GM12878 (cell line): ENCODE measurements at regions not wholly inside any gene's neighbourhood (a gene's known extent, or its start where the extent isn't known, plus 50 kb on each side); places are given as distances from the start of the nearest gene placed in this dataset.

ENCODE experiments used
- ATAC-seq: fragments of 200-7000 bp; cut with Tn5 transposase; 3 replicates; pipeline ENCODE4 v1.9.1; 2020; ENCODE audit warnings: mild to moderate bottlenecking, moderate library complexity
- BruUV-seq: library from RNA; stranded (reverse); fragments of 400-500 nt; replicated peaks from 2 replicates; lab custom pipeline; 2021; lab: Mats Ljungman, UMichigan
- CTCF ChIA-PET: fragments of 300-600 bp; sonication (Branson Sonifier 250); formaldehyde crosslinking; extraction: SDS; loops from one replicate; lab custom pipeline; 2021; ENCODE audit warnings: inconsistent platforms; lab: Yijun Ruan, JAX
- POLR2A ChIA-PET: fragments of 350-600 bp; formaldehyde crosslinking; extraction: SDS; loops from one replicate; lab custom pipeline; 2021; ENCODE audit warnings: inconsistent platforms; lab: Charles Lee
- RAD21 ChIA-PET: fragments of 300-600 bp; sonication (Branson Sonifier 250); formaldehyde crosslinking; loops from one replicate; lab custom pipeline; 2023; ENCODE audit warnings: antibody characterized with exemption; ENCODE audit not compliant: unreplicated experiment; lab: Charles Lee
- SMC1A ChIA-PET: fragments of 300-600 bp; sonication (Branson Sonifier 250); formaldehyde crosslinking; loops from one replicate; lab custom pipeline; 2023; ENCODE audit not compliant: unreplicated experiment, uncharacterized antibody; lab: Charles Lee
- DNase-seq: peaks from one replicate; pipeline ENCODE4 v3.0.0-alpha.2; 2011; ENCODE audit warnings: low read depth, low spot score
- FAIRE-seq: peaks from 3 replicates; lab custom pipeline; 2011; peaks lifted over from hg19 to GRCh38; lab: Jason Lieb, UNC
- H2AFZ ChIP-seq: 2 replicates; pipeline ENCODE4 v1.6.0; 2011; ENCODE audit warnings: low read depth, low read length, control low read depth; ENCODE audit not compliant: control insufficient read depth
- H3K27ac ChIP-seq: 2 replicates; pipeline ENCODE4 v1.5.1; 2011; ENCODE audit warnings: control low read depth; ENCODE audit not compliant: control insufficient read depth, insufficient read depth
- H3K27me3 ChIP-seq, 2 experiments: replicated peaks in 1 of 2; 2 replicates each; pipeline versions ENCODE4 v1.6.0 to v1.6.1; 2011; ENCODE audit warnings: low read length in 1 of 2; ENCODE audit not compliant: control insufficient read depth in 2 of 2, insufficient read depth in 2 of 2
- H3K36me3 ChIP-seq, 2 experiments: 2 replicates each; pipeline ENCODE4 v1.5.1; 2011; ENCODE audit warnings: low read length in 1 of 2; ENCODE audit not compliant: control insufficient read depth in 2 of 2, insufficient read depth in 2 of 2
- H3K4me1 ChIP-seq: 2 replicates; pipeline ENCODE4 v1.6.1; 2011; ENCODE audit warnings: mild to moderate bottlenecking, low read length, moderate library complexity, mixed read lengths; ENCODE audit not compliant: control insufficient read depth, insufficient read depth
- H3K4me2 ChIP-seq: 2 replicates; pipeline ENCODE4 v1.6.0; 2011; ENCODE audit warnings: control low read depth; ENCODE audit not compliant: control insufficient read depth, insufficient read depth
- H3K4me3 ChIP-seq: fragments of 200-600 bp; sonication (generic); 2 replicates; pipeline ENCODE4 v1.5.1; 2016
- H3K79me2 ChIP-seq: 2 replicates; pipeline ENCODE4 v1.6.0; 2011; ENCODE audit warnings: low read length; ENCODE audit not compliant: control insufficient read depth, insufficient read depth
- H3K9ac ChIP-seq: 2 replicates; pipeline ENCODE4 v1.8.0; 2011; ENCODE audit warnings: low read length, control low read depth, mixed read lengths; ENCODE audit not compliant: control insufficient read depth, insufficient read depth
- H3K9me3 ChIP-seq: replicated peaks from 3 replicates; pipeline ENCODE4 v1.5.1; 2011; ENCODE audit warnings: mild to moderate bottlenecking, low read length; ENCODE audit not compliant: control insufficient read depth, insufficient read depth
- H4K20me1 ChIP-seq: 2 replicates; pipeline ENCODE4 v1.6.0; 2011; ENCODE audit not compliant: control insufficient read depth, insufficient read depth
- EP300 ChIP-seq, 2 experiments: fragments of 150-350 bp in 1 of 2; IDR thresholded peaks; 2 replicates each; pipeline ENCODE4 v1.6.1; 2011 to 2012; ENCODE audit warnings: low read depth in 2 of 2, low read length in 2 of 2, borderline replicate concordance in 1 of 2, improper control_type of control experiment in 1 of 2, inconsistent platforms in 1 of 2; ENCODE audit not compliant: control insufficient read depth in 1 of 2
- FOS ChIP-seq: IDR thresholded peaks from 3 replicates; pipeline ENCODE4 v1.6.1; 2011; ENCODE audit warnings: borderline replicate concordance; ENCODE audit not compliant: insufficient read length; ENCODE audit errors: extremely low read depth
- FOXK2 ChIP-seq: fragments of 450-650 bp; IDR thresholded peaks from 2 replicates; pipeline ENCODE4 v1.6.1; 2017; ENCODE audit warnings: mild to moderate bottlenecking, moderate library complexity
- MTA2 ChIP-seq: fragments of 450-650 bp; IDR thresholded peaks from 2 replicates; pipeline ENCODE4 v1.6.1; 2016; ENCODE audit warnings: low read depth, mild to moderate bottlenecking, moderate library complexity
- MTA3 ChIP-seq: IDR thresholded peaks from 2 replicates; pipeline ENCODE4 v1.6.1; 2012; ENCODE audit warnings: low read length, inconsistent platforms, borderline replicate concordance
- NFIC ChIP-seq: IDR thresholded peaks from 2 replicates; pipeline ENCODE4 v1.6.1; 2012; ENCODE audit warnings: low read depth, mild to moderate bottlenecking, inconsistent platforms, low read length, moderate library complexity
- RBBP5 ChIP-seq: fragments of 200-600 bp; sonication (generic); conservative IDR thresholded peaks from 2 replicates; pipeline ENCODE4 v1.6.1; 2016
- SP1 ChIP-seq: IDR thresholded peaks from one replicate; pipeline ENCODE4 v1.6.1; 2011; ENCODE audit warnings: low read depth, low read length
- SRF ChIP-seq, 2 experiments: IDR thresholded peaks; 2 replicates each; pipeline ENCODE4 v1.6.1; 2011; ENCODE audit warnings: low read depth in 2 of 2, low read length in 2 of 2, mild to moderate bottlenecking in 1 of 2, moderate library complexity in 1 of 2
- TARDBP ChIP-seq: IDR thresholded peaks from 2 replicates; pipeline ENCODE4 v1.6.1; 2016; ENCODE audit warnings: borderline replicate concordance
- TCF12 ChIP-seq: IDR thresholded peaks from 2 replicates; pipeline ENCODE4 v1.6.1; 2011; ENCODE audit warnings: low read depth, mild to moderate bottlenecking, low read length
- TCF3 ChIP-seq: IDR thresholded peaks from 2 replicates; pipeline ENCODE4 v1.6.1; 2012; ENCODE audit warnings: low read depth, mild to moderate bottlenecking, low read length, borderline replicate concordance; ENCODE audit not compliant: insufficient read depth
- YY1 ChIP-seq: IDR thresholded peaks from 2 replicates; pipeline ENCODE4 v1.6.1; 2011; ENCODE audit warnings: low read depth, mild to moderate bottlenecking, low read length
- WGBS: methylation state at CpG from one replicate; pipeline ENCODE4 v1.1.6; 2016; ENCODE audit warnings: low lambda C conversion rate; ENCODE audit not compliant: insufficient replicate concordance, insufficient coverage; ENCODE audit errors: missing lambda C conversion rate; 5-methylcytosine and 5-hydroxymethylcytosine counted together
- in situ Hi-C: fragments of 300-500 bp; cut with MboI; formaldehyde crosslinking; loops from 9 replicates; pipeline ENCODE4 v1.14.3; 2018; ENCODE audit warnings: mixed read lengths
- intact Hi-C: fragments of 100-400 bp; cut with micrococcal nuclease; formaldehyde crosslinking; loops from one replicate; pipeline ENCODE4 v1.14.2; 2022; ENCODE audit not compliant: unreplicated experiment
- TF ChIP-seq, protein P1 (sequence below): fragments of 450-650 bp; IDR thresholded peaks from 2 replicates; pipeline ENCODE4 v1.6.1; 2018; ENCODE audit warnings: borderline replicate concordance, mild to moderate bottlenecking; ENCODE audit not compliant: partially characterized antibody
- TF ChIP-seq, protein P2 (sequence below): fragments of 450-650 bp; formaldehyde crosslinking; IDR thresholded peaks from 2 replicates; pipeline ENCODE4 v1.4.0; 2022; ENCODE audit warnings: mild to moderate bottlenecking, moderate library complexity
- TF ChIP-seq, protein P3 (sequence below): fragments of 450-650 bp; IDR thresholded peaks from 2 replicates; pipeline ENCODE4 v1.6.1; 2017; ENCODE audit warnings: mild to moderate bottlenecking, moderate library complexity

DNA sequence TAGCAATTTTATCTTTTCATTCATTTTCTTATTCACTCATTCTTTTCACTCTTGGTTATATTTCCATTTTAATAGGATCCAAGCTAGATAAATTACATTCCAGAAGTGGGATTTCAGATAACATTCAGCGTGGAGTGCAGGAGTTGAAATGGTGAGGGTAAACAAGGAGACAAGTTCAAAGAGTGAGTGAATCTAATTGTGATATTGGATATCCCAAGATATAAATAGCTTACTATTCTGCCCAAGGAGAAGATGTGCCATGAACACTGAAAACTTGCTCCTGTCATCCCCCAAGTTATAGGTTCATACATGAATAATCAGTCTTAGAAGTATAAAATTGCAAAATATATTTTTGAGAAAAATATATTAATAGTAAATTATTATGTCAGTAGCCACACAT lies 459.3 kb downstream of the CETN3 start:
- Histone ChIP-seq H3K4me2 (no peak overlapping the region), H3K36me3 (no peaks in the 10 kb centered on the region), H3K9ac (no peak overlapping the region), H3K27me3 (no peaks in the 10 kb centered on the region), H3K79me2 (no peaks in the 10 kb centered on the region), H4K20me1 (no peaks in the 10 kb centered on the region), H2AFZ (no peak overlapping the region), H3K9me3 (no peaks in the 10 kb centered on the region; the same call in 2 of the 3 replicates), H3K27ac (no peak overlapping the region), H3K4me3 (no peak overlapping the region), H3K4me1 (no peaks in the 10 kb centered on the region)
- FAIRE-seq (no peak), ATAC-seq (no peak), DNase-seq (no peak)
- ChIA-PET CTCF (no interaction called here), RAD21 (no interaction called here), POLR2A (interaction anchor here (0.7 kb wide), 1 partner anchor 8 kb away, joined by 3 read pairs; no protein-coding TSS in a partner anchor), SMC1A (no interaction called here)
- no TSS peak for BruUV-seq
- 100% methylated on average over 1 of the region's 1 CpG for WGBS
- in situ Hi-C loops = no loop called here
- intact Hi-C loops = no loop called here
- TF ChIP-seq SRF (IDR thresholded peaks at IDR 0.05; ENCODE audit: low read depth in 2 of 2, low read length in 2 of 2) = no peak
- no peak for TF ChIP-seq MTA2
- TF ChIP-seq TCF3 = no peak
- no peak for TF ChIP-seq FOS
- TF ChIP-seq NFIC = no peak
- TF ChIP-seq, protein P1, sequence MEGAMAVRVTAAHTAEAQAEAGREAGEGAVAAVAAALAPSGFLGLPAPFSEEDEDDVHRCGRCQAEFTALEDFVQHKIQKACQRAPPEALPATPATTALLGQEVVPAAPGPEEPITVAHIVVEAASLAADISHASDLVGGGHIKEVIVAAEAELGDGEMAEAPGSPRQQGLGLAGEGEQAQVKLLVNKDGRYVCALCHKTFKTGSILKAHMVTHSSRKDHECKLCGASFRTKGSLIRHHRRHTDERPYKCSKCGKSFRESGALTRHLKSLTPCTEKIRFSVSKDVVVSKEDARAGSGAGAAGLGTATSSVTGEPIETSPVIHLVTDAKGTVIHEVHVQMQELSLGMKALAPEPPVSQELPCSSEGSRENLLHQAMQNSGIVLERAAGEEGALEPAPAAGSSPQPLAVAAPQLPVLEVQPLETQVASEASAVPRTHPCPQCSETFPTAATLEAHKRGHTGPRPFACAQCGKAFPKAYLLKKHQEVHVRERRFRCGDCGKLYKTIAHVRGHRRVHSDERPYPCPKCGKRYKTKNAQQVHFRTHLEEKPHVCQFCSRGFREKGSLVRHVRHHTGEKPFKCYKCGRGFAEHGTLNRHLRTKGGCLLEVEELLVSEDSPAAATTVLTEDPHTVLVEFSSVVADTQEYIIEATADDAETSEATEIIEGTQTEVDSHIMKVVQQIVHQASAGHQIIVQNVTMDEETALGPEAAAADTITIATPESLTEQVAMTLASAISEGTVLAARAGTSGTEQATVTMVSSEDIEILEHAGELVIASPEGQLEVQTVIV = no peak
- TF ChIP-seq TCF12 = no peak
- TF ChIP-seq RBBP5 = no peak
- no peak for TF ChIP-seq MTA3
- no peak for TF ChIP-seq FOXK2
- TF ChIP-seq, protein P2, sequence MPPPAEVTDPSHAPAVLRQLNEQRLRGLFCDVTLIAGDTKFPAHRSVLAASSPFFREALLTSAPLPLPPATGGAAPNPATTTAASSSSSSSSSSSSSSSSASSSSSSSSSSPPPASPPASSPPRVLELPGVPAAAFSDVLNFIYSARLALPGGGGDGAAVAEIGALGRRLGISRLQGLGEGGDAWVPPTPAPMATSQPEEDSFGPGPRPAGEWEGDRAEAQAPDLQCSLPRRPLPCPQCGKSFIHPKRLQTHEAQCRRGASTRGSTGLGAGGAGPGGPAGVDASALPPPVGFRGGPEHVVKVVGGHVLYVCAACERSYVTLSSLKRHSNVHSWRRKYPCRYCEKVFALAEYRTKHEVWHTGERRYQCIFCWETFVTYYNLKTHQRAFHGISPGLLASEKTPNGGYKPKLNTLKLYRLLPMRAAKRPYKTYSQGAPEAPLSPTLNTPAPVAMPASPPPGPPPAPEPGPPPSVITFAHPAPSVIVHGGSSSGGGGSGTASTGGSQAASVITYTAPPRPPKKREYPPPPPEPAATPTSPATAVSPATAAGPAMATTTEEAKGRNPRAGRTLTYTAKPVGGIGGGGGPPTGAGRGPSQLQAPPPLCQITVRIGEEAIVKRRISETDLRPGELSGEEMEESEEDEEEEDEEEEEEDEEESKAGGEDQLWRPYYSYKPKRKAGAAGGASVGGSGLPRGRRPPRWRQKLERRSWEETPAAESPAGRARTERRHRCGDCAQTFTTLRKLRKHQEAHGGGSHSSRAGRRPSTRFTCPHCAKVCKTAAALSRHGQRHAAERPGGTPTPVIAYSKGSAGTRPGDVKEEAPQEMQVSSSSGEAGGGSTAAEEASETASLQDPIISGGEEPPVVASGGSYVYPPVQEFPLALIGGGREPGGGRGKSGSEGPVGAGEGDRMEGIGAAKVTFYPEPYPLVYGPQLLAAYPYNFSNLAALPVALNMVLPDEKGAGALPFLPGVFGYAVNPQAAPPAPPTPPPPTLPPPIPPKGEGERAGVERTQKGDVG (CRISPR knock-in tag) = no peak
- no peak for TF ChIP-seq TARDBP
- no peak for TF ChIP-seq SP1
- TF ChIP-seq, protein P3, sequence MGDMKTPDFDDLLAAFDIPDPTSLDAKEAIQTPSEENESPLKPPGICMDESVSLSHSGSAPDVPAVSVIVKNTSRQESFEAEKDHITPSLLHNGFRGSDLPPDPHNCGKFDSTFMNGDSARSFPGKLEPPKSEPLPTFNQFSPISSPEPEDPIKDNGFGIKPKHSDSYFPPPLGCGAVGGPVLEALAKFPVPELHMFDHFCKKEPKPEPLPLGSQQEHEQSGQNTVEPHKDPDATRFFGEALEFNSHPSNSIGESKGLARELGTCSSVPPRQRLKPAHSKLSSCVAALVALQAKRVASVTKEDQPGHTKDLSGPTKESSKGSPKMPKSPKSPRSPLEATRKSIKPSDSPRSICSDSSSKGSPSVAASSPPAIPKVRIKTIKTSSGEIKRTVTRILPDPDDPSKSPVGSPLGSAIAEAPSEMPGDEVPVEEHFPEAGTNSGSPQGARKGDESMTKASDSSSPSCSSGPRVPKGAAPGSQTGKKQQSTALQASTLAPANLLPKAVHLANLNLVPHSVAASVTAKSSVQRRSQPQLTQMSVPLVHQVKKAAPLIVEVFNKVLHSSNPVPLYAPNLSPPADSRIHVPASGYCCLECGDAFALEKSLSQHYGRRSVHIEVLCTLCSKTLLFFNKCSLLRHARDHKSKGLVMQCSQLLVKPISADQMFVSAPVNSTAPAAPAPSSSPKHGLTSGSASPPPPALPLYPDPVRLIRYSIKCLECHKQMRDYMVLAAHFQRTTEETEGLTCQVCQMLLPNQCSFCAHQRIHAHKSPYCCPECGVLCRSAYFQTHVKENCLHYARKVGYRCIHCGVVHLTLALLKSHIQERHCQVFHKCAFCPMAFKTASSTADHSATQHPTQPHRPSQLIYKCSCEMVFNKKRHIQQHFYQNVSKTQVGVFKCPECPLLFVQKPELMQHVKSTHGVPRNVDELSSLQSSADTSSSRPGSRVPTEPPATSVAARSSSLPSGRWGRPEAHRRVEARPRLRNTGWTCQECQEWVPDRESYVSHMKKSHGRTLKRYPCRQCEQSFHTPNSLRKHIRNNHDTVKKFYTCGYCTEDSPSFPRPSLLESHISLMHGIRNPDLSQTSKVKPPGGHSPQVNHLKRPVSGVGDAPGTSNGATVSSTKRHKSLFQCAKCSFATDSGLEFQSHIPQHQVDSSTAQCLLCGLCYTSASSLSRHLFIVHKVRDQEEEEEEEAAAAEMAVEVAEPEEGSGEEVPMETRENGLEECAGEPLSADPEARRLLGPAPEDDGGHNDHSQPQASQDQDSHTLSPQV = no peak
- no peak for TF ChIP-seq YY1
- TF ChIP-seq EP300 (IDR thresholded peaks at IDR 0.05; ENCODE audit: borderline replicate concordance in 1 of 2, control insufficient read depth in 1 of 2, low read depth in 2 of 2, low read length in 2 of 2) = no peak
